NCI-H128 (cell line): ENCODE measurements at regions not wholly inside any gene's neighbourhood (a gene's known extent, or its start where the extent isn't known, plus 50 kb on each side); places are given as distances from the start of the nearest gene placed in this dataset.

Source experiments
- DNase-seq: peaks from one replicate; lab custom pipeline; 2025; ENCODE audit not compliant: unreplicated experiment; lab: John Stamatoyannopoulos, UW

GRCh38 chr2:146228466-146229058, 1616.3 kb upstream of the ACVR2A start:
- DNase-seq: no peak

DNA sequence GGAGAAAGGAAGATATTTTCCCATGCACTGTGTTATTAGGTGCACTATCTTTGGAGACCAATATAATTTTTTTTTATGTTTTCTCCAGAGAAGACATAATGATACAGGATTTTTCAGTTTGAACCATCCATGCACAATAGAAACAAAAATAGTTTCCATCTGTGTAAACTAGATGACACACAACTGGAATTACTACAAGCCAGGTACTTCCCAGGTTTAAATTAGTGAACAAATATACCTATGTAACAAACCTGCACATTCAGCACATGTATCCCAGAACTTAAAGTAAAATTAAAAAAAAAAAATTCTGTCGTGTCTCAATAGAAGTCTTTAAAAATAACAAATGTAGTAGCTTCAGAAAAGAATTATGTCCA, 1616.8 kb upstream of the ACVR2A start:
- no peak for DNase-seq

DNA sequence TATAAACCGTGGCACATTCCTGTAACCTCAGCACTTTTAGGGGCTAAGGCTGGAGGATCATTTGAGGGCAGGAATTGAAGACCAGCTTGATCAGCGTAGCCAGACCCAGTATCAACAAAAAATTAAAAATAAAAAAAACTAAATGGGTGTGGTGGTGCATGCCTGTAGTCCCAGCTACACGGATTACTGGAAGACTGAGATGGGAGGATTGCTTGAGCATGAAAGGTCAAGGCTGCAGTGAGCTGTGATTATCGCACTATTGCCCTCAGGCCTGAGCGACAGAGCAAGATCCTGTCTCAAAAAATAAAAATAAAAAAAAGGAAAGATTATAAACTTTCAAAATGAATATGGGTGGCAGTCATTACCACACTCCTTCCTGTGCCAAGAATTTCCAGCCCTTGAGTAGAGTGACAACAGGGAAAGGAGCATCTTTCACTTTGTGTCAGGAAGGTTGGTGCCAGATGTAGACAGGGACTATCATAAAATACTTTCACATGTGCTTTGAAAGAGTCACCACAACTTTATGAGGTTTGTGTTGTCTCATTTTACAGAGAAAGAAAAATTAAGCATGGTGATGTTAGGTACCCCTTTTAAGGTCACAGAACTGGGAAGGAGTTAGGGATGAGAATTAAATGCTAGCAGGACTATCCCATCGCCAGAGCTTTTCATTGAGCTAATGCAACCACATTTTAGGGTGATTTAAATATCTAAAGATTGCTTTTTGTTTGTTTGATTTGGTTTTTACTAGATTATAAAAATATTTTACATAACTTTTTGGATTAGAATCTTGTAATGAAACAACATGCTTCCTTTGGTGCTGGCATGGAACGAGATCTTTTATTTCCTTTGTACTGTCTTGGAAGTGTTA, 1617.4 kb upstream of the ACVR2A start:
- no peak for DNase-seq

GRCh38 chr2:146226077-146226476, 1618.8 kb upstream of the ACVR2A start:
- no peak for DNase-seq

- DNase-seq: no peak
Measured at GRCh38 chr2:146221826-146222225, 1623.0 kb upstream of the ACVR2A start.

GRCh38 chr2:146220957-146221356, 1623.9 kb upstream of the ACVR2A start:
- no peak for DNase-seq

DNA sequence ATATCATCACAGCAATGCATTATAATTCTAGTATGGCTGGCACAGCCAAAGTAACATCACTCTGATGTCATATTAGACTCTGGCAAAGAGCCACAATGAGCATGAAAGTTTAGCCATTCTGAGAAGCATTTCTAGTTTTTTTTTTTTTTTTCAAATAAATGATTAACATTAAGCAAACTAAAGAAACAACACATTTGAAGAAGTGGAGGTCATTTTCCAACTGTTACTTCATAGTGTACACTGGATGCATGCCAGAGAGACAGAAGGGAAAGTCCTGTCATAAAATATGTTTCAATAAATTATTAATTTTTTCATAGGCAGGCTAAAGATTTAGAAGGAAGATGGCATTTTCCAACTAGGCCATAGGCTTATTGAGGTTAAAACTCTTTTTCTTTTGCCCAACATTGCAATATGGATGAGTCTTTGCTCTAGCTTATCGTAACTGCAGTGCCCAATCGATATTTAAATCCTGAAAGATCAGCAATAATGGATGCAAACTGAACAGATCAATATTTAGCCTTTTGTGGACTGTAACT, 1630.4 kb upstream of the ACVR2A start:
- DNase-seq: no peak

DNA sequence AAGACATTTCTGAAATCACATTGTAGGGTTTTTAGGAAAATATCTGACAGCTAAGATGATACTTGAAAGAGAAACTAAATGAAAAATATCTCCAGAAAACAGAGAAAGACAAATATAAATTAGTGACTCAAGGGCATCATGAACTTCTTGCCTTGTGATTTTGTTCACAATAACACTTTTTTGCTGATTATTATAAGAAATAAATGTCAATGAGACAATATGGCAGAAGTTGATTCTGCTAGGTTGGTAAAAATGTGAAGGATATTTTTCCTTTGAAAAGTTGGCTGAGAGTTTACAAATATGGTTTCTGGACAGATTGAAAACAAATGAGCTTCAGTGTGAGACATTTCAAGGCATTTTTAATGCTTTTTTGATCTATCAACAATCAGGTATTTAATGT, 1631.2 kb upstream of the ACVR2A start:
- DNase-seq: no peak

DNA sequence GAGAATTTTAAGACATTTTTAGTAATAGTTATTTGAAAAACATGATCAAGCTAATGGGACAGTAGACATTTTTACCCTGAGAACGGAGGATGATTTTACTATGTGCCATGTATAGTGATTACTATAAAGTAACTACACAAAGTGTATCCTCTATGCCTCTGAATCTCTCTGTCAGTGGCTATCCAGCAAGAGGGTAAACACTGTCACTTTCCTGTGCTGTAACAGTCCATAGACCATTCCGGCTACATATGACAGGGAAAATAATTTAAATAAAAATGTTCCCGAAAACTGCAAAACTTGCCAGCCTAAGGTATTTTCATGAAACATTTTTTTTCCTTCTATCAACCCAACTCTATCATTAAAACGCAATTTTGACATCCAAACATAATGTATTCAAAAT, 1632.2 kb upstream of the ACVR2A start:
- DNase-seq: no peak

DNA sequence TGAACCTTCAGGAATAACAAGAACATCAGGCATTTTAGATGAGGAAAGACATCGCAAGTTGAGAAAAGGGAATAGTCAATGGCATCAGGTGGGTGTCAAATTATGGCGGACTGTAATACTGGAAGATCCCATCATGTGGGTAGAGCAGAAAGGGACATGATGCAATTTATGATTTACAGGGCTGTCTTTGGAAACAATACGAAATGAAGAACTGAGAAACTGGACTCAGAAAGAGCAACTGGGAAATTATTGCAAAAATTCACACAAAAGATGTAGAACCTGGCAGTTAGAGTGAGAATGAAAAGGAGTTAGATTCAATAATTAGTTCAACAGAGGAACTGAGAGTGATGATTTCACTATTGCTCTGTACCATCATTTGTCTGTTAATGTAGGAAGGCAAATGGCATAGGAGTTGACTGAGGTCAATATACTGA, 1635.0 kb upstream of the ACVR2A start:
- DNase-seq: no peak

DNA sequence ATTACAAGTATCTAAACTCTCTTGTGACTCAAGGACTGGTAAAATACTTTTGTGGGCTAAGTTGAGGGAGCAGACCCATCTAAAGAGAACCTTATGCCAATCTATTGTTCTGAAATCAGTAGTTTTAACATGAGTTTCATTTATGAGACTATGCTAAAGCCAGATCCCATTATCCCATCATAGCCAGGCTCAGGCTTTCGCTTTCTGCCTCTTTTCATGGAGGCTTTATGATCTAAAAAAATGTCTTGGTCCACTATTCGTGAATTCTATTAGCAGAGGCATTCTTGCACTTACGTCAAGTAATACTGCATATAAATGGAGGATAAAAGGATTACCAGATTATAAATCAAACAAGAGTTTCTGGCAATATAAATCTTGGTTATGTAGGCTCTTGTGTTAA, 1636.9 kb upstream of the ACVR2A start:
- DNase-seq: no peak

DNA sequence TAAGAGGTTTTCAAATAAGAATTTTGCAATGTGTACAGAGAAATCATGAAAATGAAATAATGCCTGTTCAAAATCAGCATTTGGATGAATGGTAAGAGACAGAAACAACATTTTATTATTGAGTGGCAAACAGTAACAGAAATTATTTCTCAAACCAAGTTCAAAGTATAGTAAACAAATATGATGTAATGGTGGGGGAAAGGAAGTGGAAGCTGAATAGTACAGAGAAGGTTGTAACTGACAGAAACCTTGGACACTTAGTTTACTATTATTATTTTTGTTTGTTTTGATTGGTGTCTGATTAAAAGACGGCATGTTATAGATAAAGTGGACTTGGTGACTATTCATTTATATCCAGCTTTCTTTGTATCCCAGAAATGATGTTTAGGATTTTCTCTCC, 1637.4 kb upstream of the ACVR2A start:
- no peak for DNase-seq

- DNase-seq: no peak
Measured at GRCh38 chr2:146203064-146203624, 1641.7 kb upstream of the ACVR2A start.

GRCh38 chr2:146193619-146194018, 1651.2 kb upstream of the ACVR2A start:
- DNase-seq: no peak

- no peak for DNase-seq
Measured at GRCh38 chr2:146189541-146189940, 1655.3 kb upstream of the ACVR2A start.

- no peak for DNase-seq
Measured at GRCh38 chr2:146173934-146174333, 1654.0 kb upstream of the ZEB2 start.

DNA sequence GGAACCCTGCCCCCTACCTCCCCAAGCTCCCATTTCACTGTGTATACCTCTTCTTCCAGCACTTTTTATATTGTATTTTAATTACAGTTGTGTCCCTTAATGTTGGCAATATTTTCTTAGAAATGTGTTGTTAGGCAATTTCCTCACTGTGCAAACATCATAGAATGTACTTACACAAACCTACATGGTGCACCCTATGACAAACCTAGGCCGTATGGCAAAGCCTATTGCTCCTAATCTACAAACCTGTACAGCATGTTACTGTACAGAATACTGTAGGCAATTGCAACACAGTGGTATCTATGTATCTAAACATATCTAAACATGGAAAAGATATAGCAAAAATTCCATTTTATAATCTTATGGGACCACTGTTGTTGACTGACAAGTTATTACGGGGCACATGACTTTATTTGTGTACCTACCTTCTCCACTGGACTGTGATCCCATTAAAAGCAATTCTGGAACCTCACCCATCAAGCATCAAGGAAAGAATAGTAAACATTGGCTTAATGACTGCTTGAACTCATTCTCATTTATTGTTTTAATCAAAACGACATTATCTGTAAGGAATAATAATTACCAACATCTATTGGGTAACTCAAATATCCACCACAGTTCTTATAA, 1641.5 kb upstream of the ZEB2 start:
- DNase-seq: no peak

DNA sequence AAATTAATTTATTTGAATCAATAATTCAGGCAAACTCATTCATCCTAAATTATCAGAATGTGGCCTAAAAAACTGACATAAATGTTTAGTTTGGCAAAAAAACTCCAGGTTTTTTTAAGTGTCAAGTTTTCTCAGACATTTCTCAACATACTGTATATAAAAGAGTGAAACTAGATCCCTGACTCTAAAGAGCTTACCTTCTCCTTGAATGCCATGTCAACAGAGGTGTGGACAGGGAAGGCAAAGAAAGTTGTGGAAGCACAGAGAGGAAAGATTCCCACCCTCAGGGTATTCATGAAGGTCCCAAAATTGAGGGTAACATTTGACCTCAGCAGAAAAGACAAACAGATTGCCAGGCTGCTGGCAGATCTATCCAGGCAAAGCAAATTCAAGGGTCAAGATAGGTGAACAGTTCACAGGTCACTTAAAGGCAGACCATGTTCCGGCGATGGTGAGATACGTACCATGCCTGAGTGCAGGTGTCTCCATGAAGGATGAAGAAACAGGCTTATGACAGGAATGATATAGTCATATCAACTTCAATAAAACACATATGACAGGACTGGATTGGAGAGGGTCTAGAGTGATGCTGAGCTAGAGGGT, 1638.3 kb upstream of the ZEB2 start:
- no peak for DNase-seq

GRCh38 chr2:146147448-146148012, 1627.6 kb upstream of the ZEB2 start:
- no peak for DNase-seq

GRCh38 chr2:146143971-146144370, 1624.1 kb upstream of the ZEB2 start:
- no peak for DNase-seq

- no peak for DNase-seq
Measured at GRCh38 chr2:146138820-146139219, 1618.9 kb upstream of the ZEB2 start.
